Neural cell (in vitro differentiated cells): ENCODE measurements at regions not wholly inside any gene's neighbourhood (a gene's known extent, or its start where the extent isn't known, plus 50 kb on each side); places are given as distances from the start of the nearest gene placed in this dataset.

Experiments
- H2AFZ ChIP-seq: fragments of 200-600, 300-800 bp; sonication (generic), shearing (Covaris generic); 2 replicates; pipeline ENCODE4 v1.6.0; 2014; ENCODE audit warnings: low read depth, mild to moderate bottlenecking, antibody characterized with exemption, low read length, moderate library complexity
- H3F3A ChIP-seq: fragments of 200-600 bp; shearing (Covaris generic); 2 replicates; pipeline ENCODE4 v1.6.1; 2016; ENCODE audit warnings: mild to moderate bottlenecking, moderate library complexity, mixed read lengths, antibody characterized with exemption, low read length; ENCODE audit not compliant: insufficient read depth, poor library complexity, severe bottlenecking
- H3K27ac ChIP-seq: fragments of 200-600, 300-800 bp; sonication (generic), shearing (Covaris generic); 2 replicates; pipeline ENCODE4 v1.5.1; 2014; ENCODE audit warnings: mild to moderate bottlenecking, low read length, moderate library complexity
- H3K27me3 ChIP-seq: fragments of 300-800, 200-600 bp; sonication (generic), shearing (Covaris generic); 2 replicates; pipeline ENCODE4 v1.6.0; 2014; ENCODE audit warnings: mild to moderate bottlenecking, low read depth, low read length, moderate library complexity; ENCODE audit not compliant: insufficient read depth
- H3K36me3 ChIP-seq: fragments of 300-800, 200-600 bp; sonication (generic), shearing (Covaris generic); 2 replicates; pipeline ENCODE4 v1.5.1; 2014; ENCODE audit warnings: mild to moderate bottlenecking, antibody characterized with exemption, low read length, moderate library complexity; ENCODE audit not compliant: insufficient read depth
- H3K4me2 ChIP-seq: fragments of 300-800, 200-600 bp; sonication (generic), shearing (Covaris generic); 2 replicates; pipeline ENCODE4 v1.6.0; 2014; ENCODE audit warnings: mild to moderate bottlenecking, low read length
- H3K4me3 ChIP-seq: fragments of 300-800, 200-600 bp; sonication (generic), shearing (Covaris generic); 2 replicates; pipeline ENCODE4 v1.5.1; 2014; ENCODE audit warnings: mild to moderate bottlenecking, low read length, moderate library complexity
- H3K79me2 ChIP-seq: fragments of 200-600 bp; shearing (Covaris generic); replicated peaks from 2 replicates; pipeline ENCODE4 v1.6.0; 2014; ENCODE audit warnings: mild to moderate bottlenecking, low read length, moderate library complexity; ENCODE audit not compliant: insufficient read depth
- H3K9ac ChIP-seq: fragments of 300-800, 200-600 bp; sonication (generic), shearing (Covaris generic); 2 replicates; pipeline ENCODE4 v1.6.1; 2016; ENCODE audit warnings: mild to moderate bottlenecking, low read length, mixed read lengths
- H3K9me2 ChIP-seq: fragments of 200-600 bp; shearing (Covaris generic); 2 replicates; pipeline ENCODE4 v1.6.1; 2016; ENCODE audit warnings: mild to moderate bottlenecking, low read length, mixed read lengths; ENCODE audit not compliant: insufficient read depth
- H3K9me3 ChIP-seq: fragments of 200-600, 300-800 bp; sonication (generic), shearing (Covaris generic); 2 replicates; pipeline ENCODE4 v1.6.1; 2016; ENCODE audit warnings: mild to moderate bottlenecking, mixed run types, low read length, moderate library complexity, mixed read lengths
- H4K20me1 ChIP-seq: fragments of 200-600 bp; shearing (Covaris generic); 2 replicates; pipeline ENCODE4 v1.6.1; 2016; ENCODE audit warnings: mild to moderate bottlenecking, mixed run types; ENCODE audit not compliant: insufficient read depth
- CTCF ChIP-seq: fragments of 450-650 bp; IDR thresholded peaks from 2 replicates; pipeline ENCODE4 v1.5.1; 2014; ENCODE audit warnings: antibody characterized with exemption, mild to moderate bottlenecking, moderate library complexity; ENCODE audit not compliant: poor library complexity, severe bottlenecking
- EP300 ChIP-seq: fragments of 450-650 bp; conservative IDR thresholded peaks from 2 replicates; pipeline ENCODE4 v1.6.1; 2014; ENCODE audit warnings: antibody characterized with exemption, mild to moderate bottlenecking, moderate library complexity; ENCODE audit not compliant: poor library complexity, severe bottlenecking
- EZH2 ChIP-seq: fragments of 200-600, 300-800 bp; shearing (Covaris generic), sonication (generic); IDR thresholded peaks from 2 replicates; pipeline ENCODE4 v1.6.1; 2014; ENCODE audit warnings: antibody characterized with exemption, low read length, borderline replicate concordance, mild to moderate bottlenecking; ENCODE audit not compliant: insufficient read depth, poor library complexity, severe bottlenecking
- MXI1 ChIP-seq: fragments of 450-650 bp; conservative IDR thresholded peaks from 2 replicates; pipeline ENCODE4 v1.6.1; 2014; ENCODE audit warnings: antibody characterized with exemption, mild to moderate bottlenecking; ENCODE audit not compliant: poor library complexity, severe bottlenecking
- POLR2AphosphoS5 ChIP-seq: IDR thresholded peaks from 2 replicates; pipeline ENCODE4 v1.6.1; 2012
- RAD21 ChIP-seq: fragments of 450-650 bp; conservative IDR thresholded peaks from 2 replicates; pipeline ENCODE4 v1.6.1; 2014; ENCODE audit warnings: antibody characterized with exemption, mild to moderate bottlenecking, moderate library complexity
- REST ChIP-seq: IDR thresholded peaks from 2 replicates; pipeline ENCODE4 v1.6.1; 2012; ENCODE audit warnings: borderline replicate concordance
- SMC3 ChIP-seq: fragments of 450-650 bp; conservative IDR thresholded peaks from 2 replicates; pipeline ENCODE4 v1.6.1; 2014; ENCODE audit warnings: antibody characterized with exemption, mild to moderate bottlenecking, moderate library complexity; ENCODE audit not compliant: poor library complexity
- TAF1 ChIP-seq: IDR thresholded peaks from 2 replicates; pipeline ENCODE4 v1.6.1; 2012; ENCODE audit warnings: low read depth

GRCh38 chr4:13721894-13722293 lies 94.4 kb upstream of the BOD1L1 start:
- Histone ChIP-seq H3K9ac (no peak overlapping the region), H3K4me2 (no peak overlapping the region), H3K9me2 (no peaks in the 10 kb centered on the region), H3K36me3 (no peaks in the 10 kb centered on the region), H3K4me3 (no peak overlapping the region), H3F3A (no peaks in the 10 kb centered on the region), H3K79me2 (no peaks in the 10 kb centered on the region), H3K27ac (no peak overlapping the region), H3K27me3 (no peaks in the 10 kb centered on the region), H4K20me1 (no peaks in the 10 kb centered on the region), H3K9me3 (no peaks in the 10 kb centered on the region), H2AFZ (no peak overlapping the region)
- TF ChIP-seq CTCF = no peak
- TF ChIP-seq TAF1 = no peak
- no peak for TF ChIP-seq EP300
- no peak for TF ChIP-seq REST
- TF ChIP-seq MXI1 = no peak
- TF ChIP-seq POLR2AphosphoS5 = no peak
- TF ChIP-seq SMC3 = no peak
- TF ChIP-seq RAD21 = no peak
- no peak for TF ChIP-seq EZH2

- Histone ChIP-seq H3K36me3 (no peaks in the 10 kb centered on the region), H3K79me2 (no peaks in the 10 kb centered on the region), H2AFZ (no peak overlapping the region), H3K27ac (no peak overlapping the region), H3K27me3 (no peaks in the 10 kb centered on the region), H3K4me2 (no peak overlapping the region), H3K4me3 (no peak overlapping the region), H3K9ac (no peak overlapping the region), H3K9me2 (no peaks in the 10 kb centered on the region), H3F3A (no peaks in the 10 kb centered on the region), H4K20me1 (no peaks in the 10 kb centered on the region), H3K9me3 (no peaks in the 10 kb centered on the region)
- no peak for TF ChIP-seq MXI1
- no peak for TF ChIP-seq RAD21
- no peak for TF ChIP-seq POLR2AphosphoS5
- TF ChIP-seq EP300 = no peak
- TF ChIP-seq CTCF = no peak
- no peak for TF ChIP-seq REST
- no peak for TF ChIP-seq EZH2
- TF ChIP-seq SMC3 = no peak
- no peak for TF ChIP-seq TAF1
Measured at GRCh38 chr4:13722649-13723048, 95.1 kb upstream of the BOD1L1 start.
